ENCODE measurements at regions not wholly inside any gene's neighbourhood (a gene's known extent, or its start where the extent isn't known, plus 50 kb on each side); places are given as distances from the start of the nearest gene placed in this dataset.

GRCh38 chr10:4262449-4262848 is 477.4 kb upstream of the KLF6 start:
- TF ChIP-seq CTCF (IDR thresholded peaks at IDR 0.05; ENCODE audit: low read depth, low read length, missing input control) = no peak
- TF ChIP-seq ATF3 (IDR thresholded peaks at IDR 0.05) = no peak
- TF ChIP-seq REST (IDR thresholded peaks at IDR 0.05) = no peak
- TF ChIP-seq YY1 (IDR thresholded peaks at IDR 0.05) = no peak
- TF ChIP-seq FOXA2 (IDR thresholded peaks at IDR 0.05) = no peak
- TF ChIP-seq MAX (IDR thresholded peaks at IDR 0.05) = no peak
- no peak for TF ChIP-seq EGR1 (IDR thresholded peaks at IDR 0.05; ENCODE audit: low read depth in 2 of 2)
- no peak for TF ChIP-seq FOXA1 (IDR thresholded peaks at IDR 0.05)
- TF ChIP-seq JUND (IDR thresholded peaks at IDR 0.05) = no peak
- no peak for TF ChIP-seq GABPA (IDR thresholded peaks at IDR 0.05 in 1 of 2, conservative IDR thresholded peaks at IDR 0.05 in 1 of 2)
- TF ChIP-seq ZBTB33 (IDR thresholded peaks at IDR 0.05) = no peak
- no peak for TF ChIP-seq TAF1 (conservative IDR thresholded peaks at IDR 0.05)
- TF ChIP-seq RXRA (IDR thresholded peaks at IDR 0.05) = no peak

Measured in liver (tissue), 3 donors.